ENCODE measurements at regions not wholly inside any gene's neighbourhood (a gene's known extent, or its start where the extent isn't known, plus 50 kb on each side); places are given as distances from the start of the nearest gene placed in this dataset.

- TF ChIP-seq EZH2 (IDR thresholded peaks at IDR 0.05): no peak
- no peak for TF ChIP-seq POLR2AphosphoS5 (IDR thresholded peaks at IDR 0.05; ENCODE audit: borderline replicate concordance, low read depth, low read length)
Observed at GRCh38 chr4:167775375-167775774, 317.0 kb upstream of the ANXA10 start.
